Colonic mucosa (tissue), 4 donors: ENCODE measurements at regions not wholly inside any gene's neighbourhood (a gene's known extent, or its start where the extent isn't known, plus 50 kb on each side); places are given as distances from the start of the nearest gene placed in this dataset.
"Not testable (repeated sequence)": the region's sequence is repeated elsewhere in the genome, so short reads cannot be mapped to it uniquely, and the experiment has no call there.

Source experiments
- DNase-seq: peaks from one replicate; pipeline ENCODE4 v3.0.0-alpha.2; 2020
- H3K27ac ChIP-seq: fragments of 200-600 bp; one replicate; pipeline ENCODE4 v1.8.0; 2021
- H3K27me3 ChIP-seq: fragments of 200-600 bp; one replicate; pipeline ENCODE4 v1.8.0; 2021
- H3K36me3 ChIP-seq: fragments of 200-600 bp; one replicate; pipeline ENCODE4 v1.8.0; 2021
- H3K4me1 ChIP-seq: fragments of 200-600 bp; one replicate; pipeline ENCODE4 v1.8.0; 2021; ENCODE audit warnings: mild to moderate bottlenecking
- H3K4me3 ChIP-seq: fragments of 200-600 bp; one replicate; pipeline ENCODE4 v1.8.0; 2021
- H3K9ac ChIP-seq, 2 donors: one replicate each; pipeline ENCODE4 v1.7.0; 2013; ENCODE audit warnings: control low read depth in 2 of 2, low read depth in 2 of 2, low read length in 2 of 2
- H3K9me3 ChIP-seq: fragments of 200-600 bp; one replicate; pipeline ENCODE4 v1.8.0; 2021
- CTCF ChIP-seq: fragments of 200-600 bp; IDR thresholded peaks from one replicate; pipeline ENCODE4 v1.8.0; 2022; ENCODE audit warnings: antibody characterized with exemption, mild to moderate bottlenecking
- intact Hi-C: fragments of 100-400 bp; cut with DNase I; formaldehyde crosslinking; loops from one replicate; pipeline ENCODE4 v1.14.1; 2022
- donor health status: healthy.
- donor health status: DM: no; HTN: no; CAD: no.
- donor health status: DM: no; HTN: no; CAD: no.

- no peak for TF ChIP-seq CTCF
- Histone ChIP-seq H3K4me1 (no peaks in the 10 kb centered on the region), H3K9ac (no peak overlapping the region), H3K27ac (no peak overlapping the region), H3K9me3 (no peaks in the 10 kb centered on the region), H3K4me3 (no peak overlapping the region), H3K27me3 (no peaks in the 10 kb centered on the region), H3K36me3 (no peaks in the 10 kb centered on the region)
- intact Hi-C loops = no loop called here
- no peak for DNase-seq
These were observed 907.7 kb downstream of the BRD1 start for GRCh38 chr22:48919851-48920589.

DNA sequence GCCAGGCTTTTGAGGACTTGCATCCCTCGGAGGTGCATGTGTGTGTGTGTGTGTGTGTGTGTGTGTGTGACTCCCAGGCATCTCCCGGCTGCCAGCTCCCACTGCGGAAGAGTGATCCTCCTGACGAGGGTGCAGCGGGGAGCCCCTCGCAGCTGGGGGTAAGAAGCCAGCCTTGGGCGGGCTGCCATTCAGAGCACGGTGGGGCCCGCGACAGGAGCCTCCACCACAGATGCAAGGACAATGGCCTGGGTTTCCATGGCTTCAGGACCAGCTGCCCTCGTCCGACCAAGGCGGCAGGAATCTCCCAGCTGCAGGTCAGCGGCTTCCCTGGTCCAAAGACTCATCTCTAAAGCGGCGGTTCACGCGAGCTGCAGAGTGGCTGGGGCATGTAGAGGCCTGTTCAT lies 908.5 kb downstream of the BRD1 start:
- intact Hi-C loops = no loop called here
- Histone ChIP-seq H3K4me3 (no peak overlapping the region), H3K4me1 (no peaks in the 10 kb centered on the region), H3K27ac (no peak overlapping the region), H3K27me3 (no peaks in the 10 kb centered on the region), H3K36me3 (no peaks in the 10 kb centered on the region), H3K9me3 (no peaks in the 10 kb centered on the region), H3K9ac (no peak overlapping the region)
- no peak for DNase-seq
- no peak for TF ChIP-seq CTCF

- Histone ChIP-seq H3K9ac (no peak overlapping the region), H3K27ac (no peak overlapping the region), H3K9me3 (no peaks in the 10 kb centered on the region), H3K4me1 (no peaks in the 10 kb centered on the region), H3K36me3 (no peaks in the 10 kb centered on the region), H3K4me3 (no peak overlapping the region), H3K27me3 (no peaks in the 10 kb centered on the region)
- no peak for TF ChIP-seq CTCF
- peak; percentile 8 for DNase-seq
- intact Hi-C loops = no loop called here
These were observed 909.0 kb downstream of the BRD1 start for GRCh38 chr22:48918585-48919186.

DNA sequence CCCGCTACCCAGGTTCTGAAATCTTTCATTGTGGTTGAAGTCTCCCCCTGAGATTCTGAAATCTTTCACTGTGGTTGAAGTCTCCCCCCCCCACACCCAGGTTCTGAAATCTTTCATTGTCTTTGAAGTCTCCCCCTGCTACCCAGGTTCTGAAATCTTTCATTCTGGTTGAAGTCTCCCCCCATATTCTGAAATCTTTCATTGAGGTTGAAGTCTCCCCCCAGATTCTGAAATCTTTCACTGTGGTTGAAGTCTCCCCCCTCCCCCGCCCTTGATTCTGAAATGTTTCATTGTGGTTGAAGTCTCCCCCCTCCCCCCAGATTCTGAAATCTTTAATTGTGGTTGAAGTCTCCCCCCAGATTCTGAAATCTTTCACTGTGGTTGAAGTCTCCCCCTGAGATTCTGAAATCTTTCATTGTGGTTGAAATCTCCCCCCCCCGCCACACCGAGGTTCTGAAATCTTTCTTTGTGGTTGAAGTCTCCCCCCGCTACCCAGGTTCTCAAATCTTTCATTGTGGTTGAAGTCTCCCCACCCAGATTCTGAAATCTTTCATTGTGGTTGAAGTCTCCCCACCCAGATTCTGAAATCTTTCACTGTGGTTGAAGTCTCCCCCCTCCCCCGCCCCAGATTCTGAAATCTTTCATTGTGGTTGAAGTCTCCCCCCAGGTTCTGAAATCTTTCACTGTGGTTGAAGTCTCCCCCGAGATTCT lies 915.2 kb downstream of the BRD1 start:
- H3K36me3 ChIP-seq, DNase-seq, H3K4me3 ChIP-seq, H3K9ac ChIP-seq, H3K4me1 ChIP-seq, H3K9me3 ChIP-seq, H3K27ac ChIP-seq, H3K27me3 ChIP-seq, intact Hi-C loops: not testable (repeated sequence)

DNA sequence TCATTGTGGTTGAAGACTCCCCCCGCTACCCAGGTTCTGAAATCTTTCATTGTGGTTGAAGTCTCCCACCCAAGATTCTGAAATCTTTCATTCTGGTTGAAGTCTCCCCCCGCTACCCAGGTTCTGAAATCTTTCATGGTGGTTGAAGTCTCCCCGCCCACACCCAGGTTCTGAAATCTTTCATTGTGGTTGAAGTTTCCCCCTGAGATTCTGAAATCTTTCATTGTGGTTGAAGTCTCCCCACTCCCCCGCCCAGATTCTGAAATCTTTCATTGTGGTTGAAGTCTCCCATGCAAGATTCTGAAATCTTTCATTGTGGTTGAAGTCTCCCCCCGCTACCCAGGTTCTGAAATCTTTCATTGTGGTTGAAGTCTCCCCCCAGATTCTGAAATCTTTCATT lies 916.0 kb downstream of the BRD1 start:
- H3K27me3 ChIP-seq, H3K9me3 ChIP-seq, H3K4me3 ChIP-seq, DNase-seq, H3K9ac ChIP-seq, intact Hi-C loops, H3K4me1 ChIP-seq, H3K27ac ChIP-seq, H3K36me3 ChIP-seq: not testable (repeated sequence)

DNA sequence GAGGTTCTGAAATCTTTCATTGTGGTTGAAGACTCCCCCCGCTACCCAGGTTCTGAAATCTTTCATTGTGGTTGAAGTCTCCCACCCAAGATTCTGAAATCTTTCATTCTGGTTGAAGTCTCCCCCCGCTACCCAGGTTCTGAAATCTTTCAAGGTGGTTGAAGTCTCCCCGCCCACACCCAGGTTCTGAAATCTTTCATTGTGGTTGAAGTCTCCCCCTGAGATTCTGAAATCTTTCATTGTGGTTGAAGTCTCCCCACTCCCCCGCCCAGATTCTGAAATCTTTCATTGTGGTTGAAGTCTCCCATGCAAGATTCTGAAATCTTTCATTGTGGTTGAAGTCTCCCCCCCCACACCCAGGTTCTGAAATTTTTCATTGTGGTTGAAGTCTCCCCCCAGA lies 916.6 kb downstream of the BRD1 start:
- H3K27ac ChIP-seq, intact Hi-C loops, H3K4me3 ChIP-seq, H3K27me3 ChIP-seq, H3K9ac ChIP-seq, H3K9me3 ChIP-seq, H3K36me3 ChIP-seq, DNase-seq, H3K4me1 ChIP-seq: not testable (repeated sequence)

GRCh38 chr22:48908547-48908946 lies 919.1 kb downstream of the BRD1 start:
- H3K4me1 ChIP-seq = no peaks in the 10 kb centered on the region
- no peaks in the 10 kb centered on the region for H3K9me3 ChIP-seq
- no peak for DNase-seq
- no peaks in the 10 kb centered on the region for H3K36me3 ChIP-seq
- H3K27me3 ChIP-seq = no peaks in the 10 kb centered on the region
- no peak overlapping the region for H3K9ac ChIP-seq
- no peak for TF ChIP-seq CTCF
- H3K27ac ChIP-seq = no peak overlapping the region
- intact Hi-C loops = no loop called here
- no peak overlapping the region for H3K4me3 ChIP-seq
